HS-27A (cell line): ENCODE measurements at regions not wholly inside any gene's neighbourhood (a gene's known extent, or its start where the extent isn't known, plus 50 kb on each side); places are given as distances from the start of the nearest gene placed in this dataset.
"Not testable (repeated sequence)": the region's sequence is repeated elsewhere in the genome, so short reads cannot be mapped to it uniquely, and the experiment has no call there.

Experiments used
- DNase-seq: peaks from one replicate; pipeline ENCODE4 v3.0.0-alpha.2; 2012; ENCODE audit warnings: low read depth, missing footprints

DNA sequence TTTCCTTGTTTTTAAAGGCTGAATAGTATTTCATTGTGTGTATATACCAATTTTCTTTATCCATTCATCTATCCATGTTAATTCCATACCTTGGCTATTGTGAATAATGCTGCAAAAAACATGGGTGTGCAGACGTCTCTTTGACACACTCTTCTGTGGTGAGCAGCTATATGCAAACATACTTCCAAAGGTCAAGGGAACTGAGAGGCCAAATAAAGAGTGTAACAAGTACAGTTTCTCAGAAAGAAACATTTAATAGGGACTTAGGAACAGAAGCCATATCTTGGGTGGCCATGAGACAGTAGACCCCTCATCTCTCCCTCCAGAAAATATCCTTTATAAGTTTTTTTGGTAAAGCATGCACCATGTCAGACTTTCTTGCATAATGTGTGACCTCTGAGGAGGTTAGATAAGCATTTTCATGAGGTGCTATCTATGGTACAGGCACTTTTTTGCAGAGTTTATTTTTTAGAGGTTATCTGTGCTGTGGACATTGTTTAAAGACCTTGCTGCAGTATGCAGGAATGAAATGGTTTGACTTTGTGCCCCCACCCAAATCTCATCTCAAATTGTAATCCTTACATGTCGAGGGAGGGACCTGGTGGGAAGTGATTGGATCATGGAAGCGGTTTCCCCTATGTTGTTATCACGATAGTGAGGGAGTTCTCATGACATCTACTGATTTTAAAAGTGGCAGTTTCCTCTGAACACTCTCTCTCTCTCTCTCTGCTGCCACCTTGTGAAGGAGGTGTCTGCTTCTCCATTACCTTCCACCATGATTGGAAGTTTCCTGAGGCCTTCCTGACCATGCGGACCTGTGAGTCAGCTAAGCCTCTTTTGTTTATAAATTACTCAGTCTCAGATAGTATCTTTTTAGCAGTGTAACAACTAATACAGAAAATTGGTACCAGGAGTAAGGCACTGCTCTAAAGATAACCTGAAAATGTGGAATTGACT lies 1202.3 kb downstream of the GALC start:
- DNase-seq, result no peak

GRCh38 chr14:86788224-86788623 lies 1204.8 kb downstream of the GALC start:
- no peak for DNase-seq

- DNase-seq, result no peak
Measured at GRCh38 chr14:86787717-86788116, 1205.3 kb downstream of the GALC start.

- DNase-seq, result no peak
Measured at GRCh38 chr14:86782092-86782580, 1210.8 kb downstream of the GALC start.

- no peak for DNase-seq
Measured at GRCh38 chr14:86780876-86781510, 1212.0 kb downstream of the GALC start.

GRCh38 chr14:86780461-86780860 lies 1212.5 kb downstream of the GALC start:
- DNase-seq, result no peak

- no peak for DNase-seq
Measured at GRCh38 chr14:86779416-86779815, 1213.6 kb downstream of the GALC start.

GRCh38 chr14:86777963-86778602 lies 1214.9 kb downstream of the GALC start:
- no peak for DNase-seq

DNA sequence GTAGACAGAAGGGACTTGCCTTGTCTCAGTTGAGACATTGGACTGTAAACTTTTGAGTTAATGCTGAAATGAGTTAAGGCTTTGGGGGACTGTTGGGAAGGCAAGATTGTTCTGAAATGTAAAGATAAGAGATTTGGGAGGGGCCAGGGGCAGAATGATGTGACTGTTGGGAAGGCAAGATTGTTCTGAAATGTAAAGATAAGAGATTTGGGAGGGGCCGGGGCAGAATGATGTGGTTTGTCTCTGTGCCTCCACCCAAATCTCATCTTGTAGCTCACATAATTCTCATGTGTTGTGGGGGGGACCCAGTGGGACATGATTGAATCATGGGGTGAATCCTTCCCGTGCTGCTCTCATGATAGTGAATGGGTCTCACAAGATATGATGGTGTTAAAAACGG lies 1217.1 kb downstream of the GALC start:
- DNase-seq, result not testable (repeated sequence)

GRCh38 chr14:86774916-86775315 lies 1218.1 kb downstream of the GALC start:
- DNase-seq, result no peak

DNA sequence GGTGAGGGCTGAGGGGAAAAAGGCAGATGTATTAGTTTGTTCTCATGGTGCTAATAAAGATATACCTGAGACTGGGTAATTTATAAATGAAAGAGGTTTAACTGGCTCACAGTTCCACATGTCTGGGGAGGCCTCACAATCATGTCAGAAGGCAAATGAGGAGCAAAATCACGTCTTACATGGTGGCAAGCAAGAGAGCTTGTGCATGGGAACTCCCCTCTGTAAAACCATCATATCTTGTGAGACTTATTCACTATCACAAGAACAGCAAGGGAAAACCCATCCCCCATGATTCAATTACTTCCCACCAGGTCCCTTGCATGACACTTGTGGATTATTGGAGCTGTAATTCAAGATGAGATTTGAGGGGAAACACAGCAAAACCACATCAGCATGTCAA lies 1220.9 kb downstream of the GALC start:
- no peak for DNase-seq

DNA sequence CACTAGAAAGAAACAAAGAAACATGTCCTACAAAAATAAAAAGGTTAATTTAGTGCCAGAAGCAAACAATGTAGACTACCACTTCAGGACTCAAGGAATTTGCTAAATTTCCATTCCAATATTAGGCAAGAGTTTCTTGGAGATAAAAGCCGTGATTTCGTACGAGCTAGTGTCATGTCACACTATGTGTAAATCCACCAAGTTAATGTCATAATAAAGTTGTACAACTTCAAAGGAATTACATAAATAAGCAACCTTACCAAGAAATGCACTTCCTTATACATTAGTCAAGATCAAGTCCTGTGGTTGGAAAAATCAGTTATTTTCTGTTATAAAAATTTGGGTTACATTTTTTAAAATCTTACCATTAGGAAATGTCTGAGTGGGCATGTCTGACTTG lies 1222.8 kb downstream of the GALC start:
- no peak for DNase-seq

DNA sequence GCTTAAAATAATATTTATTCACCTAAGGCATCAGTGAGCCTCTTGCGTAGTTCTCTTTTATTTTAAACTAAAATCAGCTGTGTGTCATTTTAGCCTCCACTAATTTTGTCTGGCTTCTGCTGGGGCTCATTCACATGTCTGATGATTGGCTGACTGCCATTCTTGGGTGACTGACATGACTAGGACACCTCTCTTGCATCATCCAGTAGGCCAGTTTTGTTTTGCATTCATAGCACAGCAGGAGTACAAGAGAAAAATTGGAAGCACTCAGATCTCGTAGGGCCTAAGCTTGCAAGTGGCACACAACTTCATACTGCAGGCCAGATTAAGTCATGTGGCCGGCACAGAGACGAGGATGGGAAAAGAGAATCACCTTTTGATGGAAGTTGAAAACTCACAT lies 1226.5 kb downstream of the GALC start:
- DNase-seq, result no peak

DNA sequence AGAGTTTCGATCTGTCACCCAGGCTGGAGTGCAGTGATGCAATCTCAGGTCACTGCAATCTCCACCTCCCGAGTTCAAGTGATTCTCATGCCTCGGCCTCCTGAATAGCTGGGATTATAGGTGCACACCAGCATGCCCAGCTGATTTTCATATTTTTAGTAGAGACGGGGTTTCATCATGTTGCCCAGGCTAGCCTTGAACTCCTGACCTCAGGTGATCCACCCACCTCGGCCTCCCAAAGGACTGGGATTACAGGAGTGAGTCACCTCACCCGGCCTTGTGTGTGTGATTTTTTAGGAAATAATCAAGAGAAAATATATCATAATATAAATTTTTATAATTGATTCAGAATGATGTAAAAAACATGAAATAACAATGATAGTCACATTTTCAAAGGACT lies 1231.4 kb downstream of the GALC start:
- no peak for DNase-seq

DNA sequence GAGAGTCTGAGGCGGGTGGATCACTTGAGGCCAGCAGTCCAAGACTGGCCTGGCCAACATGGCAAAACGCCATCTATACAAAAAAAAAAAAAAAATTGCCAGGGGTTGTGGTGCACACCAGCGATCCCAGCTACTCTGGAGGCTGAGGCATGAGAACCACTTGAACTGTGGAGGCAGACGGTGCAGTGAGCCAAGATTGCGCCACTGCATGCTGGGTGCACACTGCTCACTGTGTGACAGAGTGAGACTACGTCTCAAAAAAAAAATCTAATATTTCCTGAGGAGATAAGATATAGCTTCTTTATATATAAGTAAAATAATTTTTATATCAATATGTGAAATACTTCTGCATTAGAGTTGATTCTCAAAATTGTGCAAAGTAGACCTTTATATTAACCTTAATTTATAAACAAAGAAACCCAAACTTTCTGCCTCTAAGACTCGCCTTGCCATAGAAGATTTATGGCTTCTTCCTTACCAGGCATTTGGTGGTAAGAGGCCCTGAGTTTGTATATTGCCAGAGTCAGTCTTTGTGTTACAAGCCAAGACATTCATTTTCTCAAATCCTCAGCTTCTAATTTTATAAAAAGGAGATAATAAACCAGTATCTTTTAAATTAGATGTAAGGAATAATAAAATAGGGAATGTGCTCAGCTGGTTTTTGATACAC lies 1226.7 kb downstream of the FLRT2 start:
- no peak for DNase-seq

DNA sequence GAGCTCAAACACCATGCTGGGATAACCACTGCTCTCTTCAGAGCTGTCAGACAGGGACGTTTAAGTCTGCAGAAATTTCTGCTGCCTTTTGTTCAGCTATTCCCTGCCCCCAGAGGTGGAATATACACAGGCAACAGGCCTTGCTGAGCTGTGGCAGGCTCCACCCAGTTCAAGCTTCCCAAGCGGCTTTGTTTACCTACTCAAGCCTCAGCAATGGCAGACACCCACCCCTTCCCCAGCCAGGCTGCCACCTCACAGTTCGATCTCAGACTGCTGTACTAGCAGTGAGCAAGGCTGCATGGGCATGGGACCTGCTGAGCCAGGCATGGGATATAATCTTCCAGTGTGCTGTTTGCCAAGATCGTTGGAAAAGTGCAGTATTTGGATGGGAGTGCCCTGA lies 1220.5 kb downstream of the FLRT2 start:
- DNase-seq, result not testable (repeated sequence)

- DNase-seq, result no peak
Measured at GRCh38 chr14:86739761-86740160, 1209.8 kb downstream of the FLRT2 start.

GRCh38 chr14:86731427-86731826 lies 1201.5 kb downstream of the FLRT2 start:
- DNase-seq, result not testable (repeated sequence)

GRCh38 chr14:86723254-86723624 lies 1193.3 kb downstream of the FLRT2 start:
- no peak for DNase-seq

GRCh38 chr14:86722612-86723253 lies 1192.8 kb downstream of the FLRT2 start:
- no peak for DNase-seq

DNA sequence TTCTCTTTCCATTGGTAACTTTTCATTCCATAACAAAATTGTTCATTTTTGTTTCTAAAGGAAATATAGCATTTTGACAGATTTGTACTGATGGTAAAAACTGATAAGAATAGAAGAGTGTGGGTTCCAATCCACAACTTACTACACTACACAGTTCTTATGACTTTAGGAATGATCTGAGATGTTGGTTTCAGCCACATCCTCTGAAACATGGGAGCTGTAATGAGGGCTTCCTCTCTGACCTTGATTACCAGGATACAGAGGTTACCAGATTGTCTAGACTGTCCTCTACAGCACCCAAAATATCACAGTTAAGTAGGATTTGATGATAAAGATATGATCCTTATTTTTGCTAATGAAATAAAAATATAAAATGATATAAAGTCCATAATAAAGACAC lies 1184.6 kb downstream of the FLRT2 start:
- no peak for DNase-seq

DNA sequence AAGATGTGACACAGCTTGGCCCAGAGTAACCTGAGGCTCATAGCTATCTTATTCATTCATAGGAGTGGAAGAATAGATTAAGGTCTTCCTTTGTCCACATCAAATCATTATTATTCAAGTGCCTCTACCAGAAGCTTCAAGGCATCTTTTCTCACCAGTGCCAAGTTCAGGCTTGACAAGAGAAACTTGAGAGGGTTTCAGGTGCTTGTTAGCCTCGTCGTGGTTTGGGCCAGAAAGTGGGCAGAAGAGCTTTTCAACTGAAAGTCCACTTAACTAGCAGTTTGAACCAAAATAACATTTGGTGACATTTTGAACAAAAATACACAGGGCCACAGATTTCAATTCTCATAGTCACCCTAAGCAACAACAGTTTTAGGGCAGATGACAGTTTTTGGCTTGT lies 1184.2 kb downstream of the FLRT2 start:
- no peak for DNase-seq
